ENCODE measurements at regions not wholly inside any gene's neighbourhood (a gene's known extent, or its start where the extent isn't known, plus 50 kb on each side); places are given as distances from the start of the nearest gene placed in this dataset.

GRCh38 chr1:93021539-93022134 lies 57.4 kb upstream of the MTF2 start:
- Histone ChIP-seq H2BK5ac (ENCODE audit: low read depth, low read length, poor library complexity) (no peak overlapping the region), H2AK5ac (ENCODE audit: low read length) (no peak overlapping the region), H3K4me1 (ENCODE audit: control insufficient read depth in 1 of 2, insufficient read depth in 2 of 2, low read length in 2 of 2) (no peaks in the 10 kb centered on the region), H3K9ac (ENCODE audit: low read length) (no peak overlapping the region), H4K91ac (ENCODE audit: low read depth, low read length) (no peak overlapping the region), H2AFZ (ENCODE audit: insufficient read depth, low read length, poor library complexity) (no peak overlapping the region), H3K4ac (ENCODE audit: low read depth, low read length) (no peak overlapping the region), H2BK120ac (ENCODE audit: insufficient read depth, low read length, poor library complexity) (no peak overlapping the region), H2BK12ac (ENCODE audit: low read length) (no peak overlapping the region), H3K4me2 (ENCODE audit: low read length) (no peak overlapping the region), H3K4me3 (ENCODE audit: low read depth, low read length) (no peak overlapping the region), H4K12ac (ENCODE audit: low read depth, low read length) (no peak overlapping the region), H4K8ac (ENCODE audit: low read depth, low read length) (no peak overlapping the region), H3K79me2 (ENCODE audit: control insufficient read depth, insufficient read depth, low read length, poor library complexity) (no peaks in the 10 kb centered on the region), H3K23ac (ENCODE audit: low read length) (no peak overlapping the region), H3K27me3 (ENCODE audit: insufficient read depth, low read length) (no peaks in the 10 kb centered on the region), H3K79me1 (ENCODE audit: low read length) (no peaks in the 10 kb centered on the region), H3K27ac (ENCODE audit: low read depth, low read length) (no peak overlapping the region), H3K36me3 (ENCODE audit: control insufficient read depth in 1 of 2, insufficient read depth in 2 of 2, low read length in 2 of 2) (no peaks in the 10 kb centered on the region), H3K18ac (ENCODE audit: low read length) (no peak overlapping the region), H3K9me3 (ENCODE audit: insufficient read depth, low read depth, low read length) (no peaks in the 10 kb centered on the region), H3K14ac (ENCODE audit: low read length) (no peak overlapping the region)
- WGBS (ENCODE audit: extremely low coverage, insufficient coverage, insufficient read length), result no CpG with 5 or more reads among the region's 4 CpGs
- DNase-seq, result peak; percentile 3 to 75

- no peak overlapping the region for H3K27ac ChIP-seq (ENCODE audit: low read depth, low read length)
- no CpG with 5 or more reads among the region's 1 CpG for WGBS (ENCODE audit: extremely low coverage, insufficient coverage, insufficient read length)
- H2AFZ ChIP-seq (ENCODE audit: insufficient read depth, low read length, poor library complexity), result no peak overlapping the region
- no peak overlapping the region for H4K91ac ChIP-seq (ENCODE audit: low read depth, low read length)
- no peak overlapping the region for H2BK12ac ChIP-seq (ENCODE audit: low read length)
- no peaks in the 10 kb centered on the region for H3K36me3 ChIP-seq (ENCODE audit: control insufficient read depth in 1 of 2, insufficient read depth in 2 of 2, low read length in 2 of 2)
- no peak overlapping the region for H3K4ac ChIP-seq (ENCODE audit: low read depth, low read length)
- H2BK120ac ChIP-seq (ENCODE audit: insufficient read depth, low read length, poor library complexity), result no peak overlapping the region
- no peaks in the 10 kb centered on the region for H3K4me1 ChIP-seq (ENCODE audit: control insufficient read depth in 1 of 2, insufficient read depth in 2 of 2, low read length in 2 of 2)
- no peak overlapping the region for H3K9ac ChIP-seq (ENCODE audit: low read length)
- no peak overlapping the region for H3K23ac ChIP-seq (ENCODE audit: low read length)
- H4K12ac ChIP-seq (ENCODE audit: low read depth, low read length), result no peak overlapping the region
- no peak for DNase-seq
- H3K9me3 ChIP-seq (ENCODE audit: insufficient read depth, low read depth, low read length), result no peaks in the 10 kb centered on the region
- H3K14ac ChIP-seq (ENCODE audit: low read length), result no peak overlapping the region
- no peak overlapping the region for H3K18ac ChIP-seq (ENCODE audit: low read length)
- H2BK5ac ChIP-seq (ENCODE audit: low read depth, low read length, poor library complexity), result no peak overlapping the region
- H2AK5ac ChIP-seq (ENCODE audit: low read length), result no peak overlapping the region
- no peak overlapping the region for H4K8ac ChIP-seq (ENCODE audit: low read depth, low read length)
- H3K79me1 ChIP-seq (ENCODE audit: low read length), result no peaks in the 10 kb centered on the region
- H3K79me2 ChIP-seq (ENCODE audit: control insufficient read depth, insufficient read depth, low read length, poor library complexity), result no peaks in the 10 kb centered on the region
- H3K4me2 ChIP-seq (ENCODE audit: low read length), result no peak overlapping the region
- no peak overlapping the region for H3K4me3 ChIP-seq (ENCODE audit: low read depth, low read length)
- no peaks in the 10 kb centered on the region for H3K27me3 ChIP-seq (ENCODE audit: insufficient read depth, low read length)
Measured at GRCh38 chr1:93022580-93022979, 56.5 kb upstream of the MTF2 start.

- Histone ChIP-seq H3K4me2 (ENCODE audit: low read length) (no peak overlapping the region), H4K12ac (ENCODE audit: low read depth, low read length) (no peak overlapping the region), H2BK5ac (ENCODE audit: low read depth, low read length, poor library complexity) (no peak overlapping the region), H3K4me3 (ENCODE audit: low read depth, low read length) (no peak overlapping the region), H2BK120ac (ENCODE audit: insufficient read depth, low read length, poor library complexity) (no peak overlapping the region), H3K9ac (ENCODE audit: low read length) (no peak overlapping the region), H2BK12ac (ENCODE audit: low read length) (no peak overlapping the region), H4K8ac (ENCODE audit: low read depth, low read length) (no peak overlapping the region), H3K4ac (ENCODE audit: low read depth, low read length) (no peak overlapping the region), H3K36me3 (ENCODE audit: control insufficient read depth in 1 of 2, insufficient read depth in 2 of 2, low read length in 2 of 2) (no peaks in the 10 kb centered on the region), H2AFZ (ENCODE audit: insufficient read depth, low read length, poor library complexity) (no peak overlapping the region), H3K27me3 (ENCODE audit: insufficient read depth, low read length) (no peaks in the 10 kb centered on the region), H3K79me2 (ENCODE audit: control insufficient read depth, insufficient read depth, low read length, poor library complexity) (no peaks in the 10 kb centered on the region), H2AK5ac (ENCODE audit: low read length) (no peak overlapping the region), H3K14ac (ENCODE audit: low read length) (no peak overlapping the region), H3K23ac (ENCODE audit: low read length) (no peak overlapping the region), H3K79me1 (ENCODE audit: low read length) (no peaks in the 10 kb centered on the region), H3K18ac (ENCODE audit: low read length) (no peak overlapping the region), H3K9me3 (ENCODE audit: insufficient read depth, low read depth, low read length) (no peaks in the 10 kb centered on the region), H3K27ac (ENCODE audit: low read depth, low read length) (no peak overlapping the region), H4K91ac (ENCODE audit: low read depth, low read length) (no peak overlapping the region), H3K4me1 (ENCODE audit: control insufficient read depth in 1 of 2, insufficient read depth in 2 of 2, low read length in 2 of 2) (no peaks in the 10 kb centered on the region)
- no peak for DNase-seq
- no CpG with 5 or more reads among the region's 3 CpGs for WGBS (ENCODE audit: extremely low coverage, insufficient coverage, insufficient read length)
Measured at GRCh38 chr1:93023281-93023680, 55.8 kb upstream of the MTF2 start.

- no peak overlapping the region for H2BK12ac ChIP-seq (ENCODE audit: low read length)
- no peak overlapping the region for H3K4me2 ChIP-seq (ENCODE audit: low read length)
- no peak overlapping the region for H3K14ac ChIP-seq (ENCODE audit: low read length)
- H3K27ac ChIP-seq (ENCODE audit: low read depth, low read length), result no peak overlapping the region
- H2AFZ ChIP-seq (ENCODE audit: insufficient read depth, low read length, poor library complexity), result no peak overlapping the region
- H3K36me3 ChIP-seq (ENCODE audit: control insufficient read depth in 1 of 2, insufficient read depth in 2 of 2, low read length in 2 of 2), result no peaks in the 10 kb centered on the region
- H2BK5ac ChIP-seq (ENCODE audit: low read depth, low read length, poor library complexity), result no peak overlapping the region
- no peak overlapping the region for H3K4ac ChIP-seq (ENCODE audit: low read depth, low read length)
- H3K4me3 ChIP-seq (ENCODE audit: low read depth, low read length), result no peak overlapping the region
- H4K12ac ChIP-seq (ENCODE audit: low read depth, low read length), result no peak overlapping the region
- H3K9ac ChIP-seq (ENCODE audit: low read length), result no peak overlapping the region
- H3K18ac ChIP-seq (ENCODE audit: low read length), result no peak overlapping the region
- H3K23ac ChIP-seq (ENCODE audit: low read length), result no peak overlapping the region
- no peaks in the 10 kb centered on the region for H3K9me3 ChIP-seq (ENCODE audit: insufficient read depth, low read depth, low read length)
- H4K91ac ChIP-seq (ENCODE audit: low read depth, low read length), result no peak overlapping the region
- no peaks in the 10 kb centered on the region for H3K79me2 ChIP-seq (ENCODE audit: control insufficient read depth, insufficient read depth, low read length, poor library complexity)
- no peaks in the 10 kb centered on the region for H3K79me1 ChIP-seq (ENCODE audit: low read length)
- no peak overlapping the region for H4K8ac ChIP-seq (ENCODE audit: low read depth, low read length)
- no peaks in the 10 kb centered on the region for H3K4me1 ChIP-seq (ENCODE audit: control insufficient read depth in 1 of 2, insufficient read depth in 2 of 2, low read length in 2 of 2)
- no peaks in the 10 kb centered on the region for H3K27me3 ChIP-seq (ENCODE audit: insufficient read depth, low read length)
- no peak overlapping the region for H2AK5ac ChIP-seq (ENCODE audit: low read length)
- no peak overlapping the region for H2BK120ac ChIP-seq (ENCODE audit: insufficient read depth, low read length, poor library complexity)
- DNase-seq, result no peak
- no CpG with 5 or more reads among the region's 3 CpGs for whole genome bisulfite sequencing (ENCODE audit: extremely low coverage, insufficient coverage, insufficient read length)
Measured at GRCh38 chr1:93025572-93025971, 53.5 kb upstream of the MTF2 start.

Data from trophoblast cell (in vitro differentiated cells and primary cell).